GM18507 (cell line): ENCODE measurements at regions not wholly inside any gene's neighbourhood (a gene's known extent, or its start where the extent isn't known, plus 50 kb on each side); places are given as distances from the start of the nearest gene placed in this dataset.
"Not testable (repeated sequence)": the region's sequence is repeated elsewhere in the genome, so short reads cannot be mapped to it uniquely, and the experiment has no call there.

Source experiments
- DNase-seq: peaks from one replicate; pipeline ENCODE4 v3.0.0; 2011; ENCODE audit warnings: low read depth; ENCODE audit not compliant: insufficient read length; ENCODE audit errors: extremely low spot score
- FAIRE-seq: peaks from 2 replicates; lab custom pipeline; 2011; peaks lifted over from hg19 to GRCh38; lab: Jason Lieb, UNC

DNA sequence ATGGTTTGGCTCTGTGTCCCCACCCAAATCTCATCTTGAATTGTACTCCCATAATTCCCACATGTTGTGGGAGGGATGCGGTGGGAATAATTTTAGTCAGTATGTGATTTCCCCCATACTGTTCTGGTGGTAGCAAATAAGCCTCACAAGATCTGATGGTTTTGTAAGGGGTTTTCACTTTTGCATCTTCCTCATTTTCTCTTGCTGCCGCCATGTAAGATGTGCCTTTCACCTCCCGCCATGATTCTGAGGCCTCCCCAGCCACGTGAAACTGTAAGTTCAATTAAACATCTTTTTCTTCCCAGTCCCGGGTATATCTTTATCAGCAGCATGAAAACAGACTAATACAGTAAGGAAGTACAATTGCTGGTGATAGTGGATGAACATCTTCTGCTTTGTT is 269.9 kb upstream of the NR2F2 start:
- DNase-seq, FAIRE-seq: not testable (repeated sequence)

DNA sequence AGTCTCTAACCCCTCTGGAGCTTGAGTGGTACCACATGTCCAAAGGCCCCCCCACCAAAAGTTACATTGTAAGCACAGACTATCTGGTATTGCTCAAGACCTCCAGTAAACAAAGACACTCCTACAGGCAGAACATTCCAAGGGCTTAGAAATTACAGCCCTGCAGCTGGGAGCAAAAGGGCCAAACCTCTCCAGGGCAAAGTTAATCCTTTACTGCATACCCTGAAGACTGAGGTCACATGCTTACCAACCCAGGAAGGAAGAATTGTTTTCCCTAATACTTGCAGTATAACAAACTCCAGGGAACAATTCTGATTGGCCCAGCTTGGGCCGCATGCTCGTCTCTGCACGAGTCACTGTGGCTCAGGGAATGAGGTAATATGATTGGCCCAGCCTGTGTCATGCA is 266.1 kb upstream of the NR2F2 start:
- FAIRE-seq (no peak), DNase-seq (no peak)

DNA sequence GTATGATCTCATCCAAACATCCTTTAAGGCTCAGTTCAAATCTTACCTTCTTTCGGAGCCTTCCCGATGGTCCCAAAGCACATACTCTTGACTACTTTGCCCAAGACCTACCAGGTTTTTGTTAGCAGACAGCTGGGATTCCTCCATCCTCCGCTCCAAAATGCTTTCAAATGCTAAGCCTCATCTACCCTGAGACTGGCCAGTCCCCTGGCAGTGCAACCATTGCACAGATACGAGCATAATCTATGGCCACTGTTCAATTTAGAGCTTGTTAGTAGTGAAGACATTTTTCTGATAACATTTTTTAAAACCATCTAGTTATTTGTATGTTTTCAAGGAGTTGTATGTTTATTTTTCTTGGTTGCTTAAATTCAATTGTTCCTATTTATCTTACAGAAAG is 264.4 kb upstream of the NR2F2 start:
- DNase-seq, result no peak
- no peak for FAIRE-seq

DNA sequence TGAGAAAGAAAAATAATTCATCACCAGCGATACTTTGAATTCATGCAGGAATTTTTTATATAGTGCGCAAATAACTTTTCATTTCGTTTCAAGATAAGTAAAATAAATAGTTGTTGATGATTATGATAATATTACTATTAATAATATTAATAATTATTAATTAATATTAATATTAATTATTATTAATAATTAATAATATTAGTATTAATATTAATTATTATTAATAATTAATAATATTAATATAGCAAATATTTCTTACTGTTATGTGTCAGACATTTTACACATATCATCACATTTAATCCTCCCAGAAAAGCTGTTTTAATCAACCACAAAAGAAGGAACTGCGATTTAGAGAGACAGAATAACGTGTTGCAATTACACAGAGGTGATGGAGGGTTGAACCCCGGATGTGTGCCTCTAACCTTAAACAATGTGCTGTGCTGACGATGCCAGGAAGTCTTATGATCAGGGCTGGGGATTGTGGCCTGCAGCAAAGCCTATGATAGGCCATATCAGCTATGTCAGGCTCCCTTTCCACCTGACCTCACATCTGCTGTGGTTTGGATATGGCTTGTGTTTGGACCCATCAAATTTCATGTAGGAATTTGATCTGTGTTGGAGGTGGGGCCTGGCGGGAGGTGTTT is 263.5 kb upstream of the NR2F2 start:
- no peak for FAIRE-seq
- DNase-seq, result no peak

DNA sequence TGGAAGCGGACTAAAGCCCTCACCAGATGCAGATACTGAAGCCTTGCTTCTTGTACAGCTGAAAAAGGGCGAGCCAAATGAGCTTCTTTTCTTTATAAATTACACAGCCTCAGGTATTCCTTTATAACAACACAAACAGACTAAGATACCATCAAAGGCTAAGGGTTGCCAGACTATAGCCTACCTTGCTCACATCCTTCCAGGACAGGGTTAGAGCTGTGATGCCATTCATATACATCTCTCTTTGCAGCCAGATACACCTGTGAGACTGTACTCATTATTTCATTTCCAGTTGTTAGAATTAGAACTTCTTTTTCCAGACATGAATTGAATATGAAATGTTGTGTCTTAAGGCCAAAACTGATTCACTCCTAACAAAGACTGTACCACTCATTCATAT is 262.8 kb upstream of the NR2F2 start:
- DNase-seq, result no peak
- FAIRE-seq, result no peak

DNA sequence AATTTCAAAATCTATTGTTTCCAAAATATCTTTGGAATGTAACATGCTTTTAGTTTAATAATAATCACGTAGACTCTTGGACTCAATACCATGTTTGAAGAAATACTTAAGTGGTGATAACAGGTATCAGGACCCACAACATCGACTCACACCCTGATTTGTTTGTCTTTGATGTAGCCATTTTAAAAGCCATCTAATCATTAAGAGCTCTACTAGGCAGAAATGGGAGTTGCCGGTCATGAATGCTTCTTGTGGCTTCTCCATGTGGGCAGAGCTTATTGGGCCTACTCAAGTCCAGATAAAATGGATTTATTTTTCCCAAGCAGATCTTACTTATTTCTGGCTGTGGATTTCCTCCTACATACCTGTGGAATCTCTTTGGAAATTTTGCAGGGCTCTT is 261.6 kb upstream of the NR2F2 start:
- DNase-seq (no peak), FAIRE-seq (no peak)

DNA sequence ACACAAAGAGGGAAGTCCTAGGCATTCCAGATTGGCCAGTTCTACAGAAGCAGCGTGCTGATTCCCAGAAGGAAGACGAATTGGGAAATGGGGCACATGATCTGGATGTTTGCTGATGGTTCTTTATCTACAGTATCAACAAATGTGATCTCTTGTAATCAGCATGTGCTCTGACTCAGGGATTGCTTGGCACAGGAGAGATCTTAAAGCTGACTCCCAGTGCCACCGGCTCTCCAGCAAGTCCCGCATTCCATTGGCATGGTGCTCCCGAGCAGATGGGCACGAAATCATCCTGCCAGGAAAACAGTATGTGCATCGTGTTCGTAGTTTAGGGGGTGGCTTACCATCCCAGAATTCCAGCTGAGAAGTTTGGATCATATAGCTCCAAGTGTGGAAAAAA is 259.9 kb upstream of the NR2F2 start:
- DNase-seq, result no peak
- no peak for FAIRE-seq

DNA sequence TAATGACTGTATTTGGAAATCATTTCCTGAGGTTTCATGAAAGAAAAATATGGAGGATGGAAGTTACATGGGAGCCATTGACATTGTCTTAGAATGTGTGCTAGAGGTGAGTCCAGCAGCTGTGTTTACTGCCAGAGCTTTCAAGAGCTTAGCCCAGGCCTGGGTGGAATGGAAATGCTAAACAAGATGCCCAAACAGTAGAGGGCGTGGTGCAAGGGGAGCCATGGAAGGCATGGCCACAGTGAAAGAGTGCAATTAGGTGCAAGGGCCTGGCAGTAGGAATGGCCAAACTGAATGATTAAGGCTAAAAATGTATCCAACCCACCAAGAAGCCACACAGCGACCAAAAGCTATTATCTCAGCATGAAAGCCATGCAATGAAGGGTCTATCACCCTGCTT is 257.7 kb upstream of the NR2F2 start:
- DNase-seq (no peak), FAIRE-seq (no peak)

DNA sequence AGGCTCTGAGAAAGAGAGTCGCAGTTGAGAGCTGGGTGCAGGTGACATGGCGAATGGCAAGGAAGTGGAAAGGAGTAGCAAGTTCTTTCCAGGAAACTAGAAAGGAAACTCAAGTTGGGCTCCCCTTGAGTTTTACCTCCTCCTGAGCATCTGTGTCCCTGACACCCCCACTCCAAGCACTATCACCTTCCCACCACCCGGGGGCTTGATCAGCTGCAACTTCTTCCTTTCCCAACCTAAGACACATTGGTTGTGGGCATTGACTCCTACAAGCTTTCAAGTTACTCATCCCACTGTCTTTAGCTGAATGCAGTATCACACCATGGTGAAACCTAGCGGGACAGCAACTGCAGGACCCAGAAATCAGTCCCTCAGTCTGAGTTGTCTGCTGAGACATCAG is 256.6 kb upstream of the NR2F2 start:
- no peak for FAIRE-seq
- no peak for DNase-seq

DNA sequence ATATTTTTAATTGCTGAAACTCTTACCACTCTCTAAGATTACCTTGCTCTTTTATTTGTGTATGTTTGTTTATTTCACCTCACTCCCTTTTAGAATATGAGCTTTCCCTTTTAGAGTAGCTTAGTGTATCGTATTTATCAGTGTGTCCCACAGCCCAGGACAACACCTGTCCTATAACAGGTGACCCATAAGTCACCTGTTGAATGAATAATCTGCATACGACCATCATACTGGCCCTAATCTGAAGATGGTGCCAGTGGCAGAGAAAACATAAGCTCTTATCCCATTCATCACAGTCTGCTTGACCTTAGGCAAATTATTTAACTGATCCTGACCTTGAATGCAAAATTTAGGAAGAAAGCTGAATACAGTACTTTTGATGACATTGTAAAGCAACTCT is 254.6 kb upstream of the NR2F2 start:
- no peak for DNase-seq
- no peak for FAIRE-seq

DNA sequence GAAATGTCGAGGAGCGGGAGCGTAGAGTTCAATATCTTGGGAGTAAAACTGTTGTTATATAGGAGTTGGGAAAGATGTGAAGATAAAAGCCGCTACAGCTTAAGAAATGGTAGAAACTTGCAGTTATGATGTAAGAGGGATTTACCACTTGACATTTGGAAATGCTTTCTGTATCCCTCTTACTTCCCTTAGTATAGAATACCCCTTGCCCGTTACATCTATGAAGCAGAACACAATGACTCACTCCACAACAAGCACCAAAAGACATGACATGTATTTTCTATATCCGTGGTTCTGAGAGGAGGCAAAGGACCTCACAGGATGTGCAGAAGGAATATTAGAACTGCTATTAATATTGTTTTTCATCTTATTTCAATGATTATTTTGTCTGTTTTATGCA is 254.2 kb upstream of the NR2F2 start:
- no peak for FAIRE-seq
- DNase-seq, result no peak

DNA sequence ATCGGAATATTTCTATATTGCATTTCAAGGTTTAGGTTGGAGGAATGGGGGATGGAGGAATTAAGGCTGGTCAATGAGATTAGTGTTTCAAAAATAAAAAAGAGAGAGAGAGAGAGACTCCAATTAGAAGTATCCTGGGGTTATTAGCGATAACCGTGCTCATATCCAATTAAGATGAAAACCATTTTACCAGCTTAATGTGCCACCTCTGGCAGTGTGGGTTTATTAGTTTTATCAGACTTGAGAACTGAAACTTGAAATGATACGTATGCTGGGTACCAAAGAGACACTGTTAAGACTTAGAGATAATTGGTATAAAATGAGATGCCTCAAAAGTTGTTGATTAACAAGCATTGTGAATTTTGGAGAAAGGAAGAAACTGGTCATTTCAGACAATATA is 251.5 kb upstream of the NR2F2 start:
- no peak for FAIRE-seq
- DNase-seq, result no peak

DNA sequence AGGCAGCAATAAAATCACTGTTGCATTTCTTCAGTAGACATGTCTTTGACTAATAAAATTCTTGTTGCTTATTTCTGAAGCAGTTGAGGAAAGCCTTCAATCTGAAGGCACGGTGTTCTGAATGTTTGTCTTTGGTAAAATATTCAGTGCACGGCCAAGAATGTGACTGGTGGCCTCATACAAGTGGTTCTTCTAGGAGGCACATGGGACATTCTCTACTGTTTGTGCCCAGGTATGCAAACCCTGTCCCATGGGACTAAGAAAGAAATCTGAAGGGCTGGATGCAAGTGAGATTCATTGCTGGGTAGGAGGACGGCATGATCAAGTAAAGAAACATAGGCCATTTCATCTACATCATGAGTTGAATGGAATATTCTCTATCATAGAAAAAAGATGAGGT is 250.6 kb upstream of the NR2F2 start:
- FAIRE-seq (no peak), DNase-seq (no peak)

DNA sequence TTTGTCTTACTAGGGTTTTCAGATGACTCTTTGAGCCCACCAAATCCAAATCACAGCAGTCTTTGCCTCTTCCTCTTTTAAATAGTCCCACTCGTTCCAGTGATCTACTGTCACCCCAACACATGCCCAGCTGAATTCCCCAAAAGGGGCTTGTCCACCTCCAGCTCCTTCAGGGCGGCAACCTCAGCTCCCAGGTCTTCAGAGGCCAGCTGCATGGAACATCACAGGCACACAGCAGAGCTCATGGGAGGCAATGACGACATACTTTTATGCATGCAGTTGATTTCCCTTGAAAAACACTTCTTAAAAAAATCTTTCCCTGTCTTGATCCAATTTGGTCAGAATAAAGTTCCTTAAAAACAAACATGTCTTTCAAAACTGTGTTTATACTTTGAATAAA is 244.3 kb upstream of the NR2F2 start:
- FAIRE-seq (no peak), DNase-seq (no peak)

DNA sequence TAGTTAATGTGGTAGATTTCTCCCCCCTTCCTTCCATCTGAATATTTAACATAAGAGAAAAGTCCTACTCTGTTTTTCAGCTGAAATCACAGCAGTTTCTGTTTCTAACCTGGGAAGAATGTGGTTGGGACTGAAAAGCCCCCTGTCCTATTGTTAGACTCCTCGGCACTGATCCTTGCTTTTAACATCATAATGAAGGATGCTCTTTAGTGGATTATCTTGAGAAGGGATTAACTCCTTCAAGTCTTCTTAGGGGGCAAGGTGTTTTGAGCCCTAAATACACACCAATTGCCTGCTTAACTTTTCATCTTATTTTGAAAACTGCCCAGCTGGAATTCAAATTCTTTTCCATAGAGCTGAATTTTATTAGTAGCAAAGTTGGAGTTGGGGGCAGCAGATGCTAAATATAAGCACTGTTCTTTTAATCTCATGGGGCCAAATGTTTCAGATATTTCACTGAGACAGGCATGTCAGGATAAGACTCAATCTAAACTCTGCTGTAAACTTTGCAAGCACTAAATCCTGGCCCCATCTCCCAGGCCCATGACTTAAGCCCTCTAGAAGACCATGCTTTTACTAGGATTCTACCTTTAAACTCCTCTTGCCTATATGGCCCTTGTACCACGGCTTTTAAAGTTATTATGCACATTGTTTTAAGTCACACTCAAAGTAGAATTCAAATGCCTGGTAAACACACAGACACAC is 243.2 kb upstream of the NR2F2 start:
- no peak for DNase-seq
- no peak for FAIRE-seq

DNA sequence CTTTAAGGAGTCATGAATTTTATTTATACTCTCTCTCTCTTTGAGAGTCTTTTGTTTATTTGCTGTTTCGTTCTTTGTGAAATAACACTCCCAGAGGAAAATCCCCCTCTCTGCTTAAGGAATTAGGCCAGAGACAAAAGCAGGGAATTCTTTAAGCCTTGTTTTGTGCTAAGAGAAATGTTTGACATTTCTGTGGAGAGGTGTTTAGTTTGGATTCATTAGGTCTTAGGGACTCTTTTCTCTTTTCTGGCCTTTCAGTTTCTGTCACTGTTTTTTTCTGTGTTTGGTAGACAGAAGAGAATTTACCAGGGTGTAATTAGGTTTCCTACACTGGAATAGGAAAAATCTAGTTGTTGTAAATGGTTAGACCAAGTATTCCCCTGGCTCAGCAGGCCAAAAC is 241.8 kb upstream of the NR2F2 start:
- FAIRE-seq (no peak), DNase-seq (no peak)

DNA sequence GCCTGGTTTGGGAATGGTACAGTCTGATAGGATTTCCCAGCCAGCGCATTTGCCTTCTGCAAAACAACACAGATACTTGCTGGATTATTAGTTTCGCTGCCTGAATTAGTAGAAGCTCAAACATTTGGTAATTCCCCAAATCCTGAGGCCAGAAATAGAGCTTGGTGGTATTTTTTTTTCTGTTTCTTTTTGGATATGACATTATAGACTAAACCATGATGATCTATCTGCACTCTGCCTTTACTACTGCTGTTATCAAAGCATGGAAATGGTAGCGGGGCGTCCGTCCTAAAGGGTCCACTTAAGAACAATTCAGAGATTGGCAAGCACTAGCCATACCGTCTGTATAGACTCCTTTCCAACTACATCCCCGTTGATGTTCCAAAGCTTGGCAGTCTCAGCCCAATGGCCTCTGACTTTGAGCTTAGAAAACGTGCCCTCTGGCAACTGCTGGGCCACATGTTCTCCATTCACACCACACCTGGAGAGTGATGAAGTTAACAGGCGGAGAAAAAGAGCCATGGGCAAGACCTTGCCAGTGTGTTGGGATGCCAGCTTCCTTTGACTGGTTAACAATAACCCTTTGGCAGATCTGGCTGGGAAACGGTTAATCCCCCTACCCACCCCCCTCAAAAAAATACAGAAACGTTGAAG is 241.0 kb upstream of the NR2F2 start:
- no peak for FAIRE-seq
- no peak for DNase-seq

DNA sequence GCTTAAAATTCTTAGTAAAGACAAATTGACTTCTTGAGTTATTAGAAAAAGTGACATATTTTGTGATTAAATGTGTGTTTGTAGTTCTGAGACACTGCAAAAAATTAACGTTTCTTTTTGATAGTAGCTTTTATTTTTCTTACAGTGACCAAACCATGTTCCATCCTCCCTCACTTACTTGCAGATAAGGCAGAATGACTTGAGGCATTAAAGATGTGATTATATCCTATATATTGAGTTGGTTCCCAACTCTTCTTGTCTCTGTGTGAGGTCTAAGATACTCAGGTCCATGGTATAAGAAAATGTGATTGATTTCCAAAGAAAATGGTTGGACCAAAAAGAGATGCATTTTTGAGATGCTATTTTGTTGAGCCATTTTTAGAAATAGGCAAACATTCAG is 238.3 kb upstream of the NR2F2 start:
- DNase-seq, result no peak
- no peak for FAIRE-seq

DNA sequence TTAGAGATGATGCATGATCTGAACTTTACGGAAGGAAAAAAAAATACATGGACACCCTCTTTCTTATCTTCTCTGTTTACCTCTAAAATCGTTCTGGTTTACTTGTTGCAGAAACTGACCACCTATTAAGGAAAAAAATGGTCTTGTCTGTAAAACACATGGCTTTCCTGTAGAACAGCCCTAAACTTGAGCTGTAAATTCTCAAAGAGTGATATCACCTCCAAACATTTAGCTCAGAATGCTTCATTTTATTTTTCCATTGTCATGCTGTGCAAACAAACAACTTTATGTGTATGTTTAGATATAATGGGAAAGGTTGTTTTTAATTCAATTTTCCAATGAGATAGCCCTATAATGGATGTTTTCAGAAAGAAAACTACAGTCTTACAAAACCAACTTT is 237.4 kb upstream of the NR2F2 start:
- FAIRE-seq (no peak), DNase-seq (no peak)

DNA sequence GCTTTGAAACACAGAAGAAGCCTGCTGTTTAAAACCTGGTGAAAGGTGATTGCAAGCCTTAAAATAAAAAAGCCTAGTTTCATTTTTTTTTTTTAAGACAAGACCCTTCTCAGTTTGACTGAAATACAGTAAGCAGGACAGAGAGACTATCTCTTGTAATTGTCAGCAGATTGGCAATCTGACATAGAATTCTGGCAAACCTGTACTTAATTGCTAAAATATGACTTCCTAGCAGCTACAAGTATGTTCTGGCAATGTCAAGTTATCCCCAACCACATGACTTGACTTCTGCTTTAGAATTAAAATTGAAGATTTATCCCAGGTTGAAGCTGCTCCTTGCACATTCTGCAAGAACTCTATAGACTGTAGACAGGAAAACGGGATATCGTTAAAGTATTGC is 232.8 kb upstream of the NR2F2 start:
- no peak for FAIRE-seq
- no peak for DNase-seq

DNA sequence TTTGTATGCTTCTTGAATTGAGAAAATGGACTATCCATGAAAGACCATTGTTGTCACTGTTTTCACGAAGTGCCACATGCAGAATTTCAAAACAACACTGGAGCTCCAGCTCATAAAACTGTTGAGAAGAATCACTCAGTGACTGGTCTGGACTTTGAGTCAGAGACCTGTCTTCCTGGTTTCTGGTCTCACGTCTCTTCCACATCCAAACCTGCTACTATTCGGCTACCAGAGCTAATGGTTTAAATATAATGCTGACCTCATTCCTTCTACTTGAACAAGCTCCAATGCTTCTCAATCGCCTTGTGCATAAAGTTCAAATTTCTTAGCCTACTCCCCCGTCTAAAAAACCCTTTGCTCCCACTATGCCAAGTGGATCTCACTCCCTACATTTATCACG is 227.9 kb upstream of the NR2F2 start:
- FAIRE-seq, result no peak
- no peak for DNase-seq
